SK-MEL-5 (cell line): ENCODE measurements at regions not wholly inside any gene's neighbourhood (a gene's known extent, or its start where the extent isn't known, plus 50 kb on each side); places are given as distances from the start of the nearest gene placed in this dataset.

Source experiments
- DNase-seq: peaks from one replicate; pipeline ENCODE4 v3.0.0-alpha.2; 2016; ENCODE audit warnings: low read depth, low spot score
- in situ Hi-C: cut with HindIII; loops from 2 replicates; pipeline ENCODE4 v1.10.0; 2016; ENCODE audit warnings: low sequenced_read_pairs, high pct_unique_total_duplicates, low pct_unique_long_range_greater_than_20kb
- small RNA-seq, 2 experiments: library from RNA; depleted of rRNA; stranded (forward); fragments of <200 nt; gene quantifications; one replicate each; pipeline ENCODE3, GENCODE V24; 2014

DNA sequence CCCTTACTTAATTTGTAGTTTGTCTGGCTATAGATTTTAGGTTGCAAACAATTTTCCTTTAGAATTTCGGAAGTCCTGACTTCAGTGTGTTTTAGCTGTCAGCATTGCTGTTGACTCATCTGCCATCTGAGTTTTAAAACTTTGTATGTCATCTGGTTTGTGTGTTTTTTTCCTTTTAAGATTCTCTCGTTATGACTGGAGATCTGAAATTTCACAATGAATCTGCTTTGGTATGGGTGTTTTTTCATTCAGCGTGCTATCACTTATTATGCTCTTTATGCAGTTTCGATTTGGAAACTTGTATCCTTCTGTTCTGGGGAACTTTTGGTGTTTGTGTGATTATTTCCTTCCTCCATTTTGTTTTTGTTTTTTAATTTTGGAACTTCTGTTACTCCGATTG is 53.7 kb upstream of the ZNF280D start:
- DNase-seq, result no peak
- in situ Hi-C loops, result no loop called here

- in situ Hi-C loops, result no loop called here
- no peak for DNase-seq
Observed at GRCh38 chr15:56783857-56784661, 50.8 kb upstream of the ZNF280D start.

GRCh38 chr15:56783156-56783856 is 50.0 kb upstream of the ZNF280D start:
- DNase-seq, result no peak
- in situ Hi-C loops, result no loop called here

Small RNA genes in the stretch of these regions (small RNA-seq; reads per million reads assigned to genes)
- gene AC090517.1 (0 reads per million in 2 experiments), gene AC090517.3 (0 reads per million in 2 experiments)
